ENCODE measurements at regions not wholly inside any gene's neighbourhood (a gene's known extent, or its start where the extent isn't known, plus 50 kb on each side); places are given as distances from the start of the nearest gene placed in this dataset.

DNA sequence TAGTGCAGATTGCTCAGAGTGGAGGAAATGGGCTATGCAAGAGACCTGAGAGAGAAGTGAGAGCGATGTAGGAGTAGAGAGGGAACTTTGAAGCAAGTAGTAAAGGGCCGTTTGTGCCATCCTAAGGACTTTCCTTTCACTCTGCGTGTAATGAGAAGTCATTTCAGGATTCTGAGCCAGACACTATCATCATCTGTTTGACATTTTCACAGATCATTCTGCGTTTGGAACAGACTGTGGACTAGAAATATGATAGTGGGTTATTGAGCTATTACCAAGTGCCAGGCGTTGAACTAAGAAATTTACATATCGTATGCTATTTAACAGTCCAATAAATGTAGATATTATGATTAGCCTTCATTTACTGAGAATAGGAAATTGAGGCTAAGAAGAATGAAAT is 150.0 kb upstream of the ROBO2 start:
- TF ChIP-seq CTCF (IDR thresholded peaks at IDR 0.05) (no peak), EP300 (IDR thresholded peaks at IDR 0.05; ENCODE audit: low read depth) (no peak)

Measured in transverse colon (tissue), 3 donors.